ENCODE measurements at regions not wholly inside any gene's neighbourhood (a gene's known extent, or its start where the extent isn't known, plus 50 kb on each side); places are given as distances from the start of the nearest gene placed in this dataset.
A peak's percentile ranks its signal among the peaks of the same experiment; 100 is the strongest.
"Not testable (repeated sequence)": the region's sequence is repeated elsewhere in the genome, so short reads cannot be mapped to it uniquely, and the experiment has no call there.

DNA sequence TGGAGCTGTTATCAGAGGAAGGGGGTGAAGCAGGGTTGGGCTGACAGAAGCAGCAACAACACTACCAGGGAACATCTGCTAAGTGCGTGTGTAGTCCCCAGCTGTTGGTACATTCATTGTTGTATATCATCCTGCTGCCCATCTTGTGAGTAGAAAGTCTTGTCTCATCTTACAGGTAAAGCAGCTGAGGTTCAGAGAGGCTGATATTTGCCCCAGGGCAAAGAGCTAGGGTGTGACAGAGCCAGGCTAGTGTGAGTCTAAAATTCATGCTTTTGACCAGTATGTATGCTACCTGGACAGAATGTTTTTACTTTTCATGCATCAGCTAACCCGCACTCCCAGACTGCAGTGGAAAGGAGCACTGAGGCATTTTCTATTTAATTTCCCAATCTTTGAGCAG, 221.6 kb downstream of the STK31 start:
- TF ChIP-seq, protein P1, sequence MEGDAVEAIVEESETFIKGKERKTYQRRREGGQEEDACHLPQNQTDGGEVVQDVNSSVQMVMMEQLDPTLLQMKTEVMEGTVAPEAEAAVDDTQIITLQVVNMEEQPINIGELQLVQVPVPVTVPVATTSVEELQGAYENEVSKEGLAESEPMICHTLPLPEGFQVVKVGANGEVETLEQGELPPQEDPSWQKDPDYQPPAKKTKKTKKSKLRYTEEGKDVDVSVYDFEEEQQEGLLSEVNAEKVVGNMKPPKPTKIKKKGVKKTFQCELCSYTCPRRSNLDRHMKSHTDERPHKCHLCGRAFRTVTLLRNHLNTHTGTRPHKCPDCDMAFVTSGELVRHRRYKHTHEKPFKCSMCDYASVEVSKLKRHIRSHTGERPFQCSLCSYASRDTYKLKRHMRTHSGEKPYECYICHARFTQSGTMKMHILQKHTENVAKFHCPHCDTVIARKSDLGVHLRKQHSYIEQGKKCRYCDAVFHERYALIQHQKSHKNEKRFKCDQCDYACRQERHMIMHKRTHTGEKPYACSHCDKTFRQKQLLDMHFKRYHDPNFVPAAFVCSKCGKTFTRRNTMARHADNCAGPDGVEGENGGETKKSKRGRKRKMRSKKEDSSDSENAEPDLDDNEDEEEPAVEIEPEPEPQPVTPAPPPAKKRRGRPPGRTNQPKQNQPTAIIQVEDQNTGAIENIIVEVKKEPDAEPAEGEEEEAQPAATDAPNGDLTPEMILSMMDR (IDR thresholded peaks at IDR 0.05; ENCODE audit: extremely low read depth, missing control alignments): no peak
- DNase-seq (ENCODE audit: low spot score): no peak

DNA sequence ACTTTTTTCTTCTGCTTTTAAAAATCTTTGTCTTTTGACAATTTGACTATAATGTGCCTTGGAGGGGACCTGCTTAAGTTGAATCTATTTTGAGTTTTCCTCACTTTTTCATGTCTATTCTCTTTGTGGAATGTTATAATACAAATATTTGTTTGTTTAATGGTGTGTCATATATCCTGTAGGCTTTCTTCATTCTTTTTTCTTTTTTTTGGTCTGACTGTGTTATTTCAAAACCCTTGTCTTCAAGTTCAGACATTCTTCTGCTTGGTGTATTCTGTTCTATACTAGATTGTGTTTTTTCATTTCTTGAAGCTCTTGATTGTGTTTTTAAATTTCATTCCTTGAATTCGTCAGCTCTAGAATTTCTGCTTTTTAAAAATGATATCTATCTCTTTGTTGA, 228.2 kb downstream of the STK31 start:
- no peak for DNase-seq (ENCODE audit: low spot score)
- TF ChIP-seq, protein P1 (IDR thresholded peaks at IDR 0.05; ENCODE audit: extremely low read depth, missing control alignments): no peak

DNA sequence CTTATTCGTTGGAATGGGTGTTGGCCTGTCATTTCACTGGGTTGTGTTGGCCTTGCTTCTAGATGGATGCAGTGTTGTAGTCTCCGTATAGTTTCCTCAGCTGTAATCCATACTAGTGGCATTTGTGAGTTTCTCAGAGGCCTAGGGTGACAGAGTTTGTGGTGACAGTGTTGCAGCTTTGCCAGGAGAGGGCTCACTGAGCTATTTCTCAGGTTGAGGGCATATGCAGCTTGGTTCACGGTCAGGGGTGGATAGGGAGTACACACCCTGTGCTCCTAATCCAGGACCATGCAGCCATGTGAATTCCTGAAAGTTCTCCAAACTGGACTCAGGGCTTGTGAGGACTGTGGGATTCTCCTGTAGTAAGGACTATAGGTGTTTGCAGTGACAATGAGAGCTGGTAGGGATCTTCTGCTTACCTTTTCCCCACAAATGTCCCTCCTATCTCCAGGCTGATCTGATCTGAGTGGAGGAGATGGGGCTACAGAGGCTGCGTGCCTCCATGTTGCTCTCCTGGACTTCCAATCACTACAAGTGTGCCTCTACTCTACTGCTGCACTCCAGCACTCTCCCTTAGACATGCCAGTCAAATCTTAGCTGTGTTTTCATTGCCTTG, 229.0 kb downstream of the STK31 start:
- DNase-seq (ENCODE audit: low spot score): peak; percentile 24
- TF ChIP-seq, protein P1 (IDR thresholded peaks at IDR 0.05; ENCODE audit: extremely low read depth, missing control alignments): peak; percentile 16

DNA sequence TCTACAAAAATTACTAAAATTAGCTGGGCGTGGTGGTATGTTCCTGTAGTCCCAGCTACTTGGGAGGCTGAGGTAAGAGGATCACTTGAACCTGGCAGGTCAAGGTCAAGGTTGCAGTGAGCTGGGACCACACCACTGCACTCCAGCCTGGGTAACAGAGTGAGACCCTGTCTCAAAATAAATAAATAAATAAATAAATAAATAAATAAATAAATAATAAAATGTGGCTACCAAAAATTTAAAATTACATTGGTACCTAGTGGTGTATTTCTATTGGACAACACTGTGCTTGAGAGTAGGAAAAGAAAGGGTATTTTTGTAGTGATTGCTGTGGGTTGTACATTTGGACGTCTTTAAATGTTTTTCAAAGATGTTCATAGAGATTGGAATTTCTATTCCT, 229.7 kb downstream of the STK31 start:
- not testable (repeated sequence) for DNase-seq (ENCODE audit: low spot score)

DNA sequence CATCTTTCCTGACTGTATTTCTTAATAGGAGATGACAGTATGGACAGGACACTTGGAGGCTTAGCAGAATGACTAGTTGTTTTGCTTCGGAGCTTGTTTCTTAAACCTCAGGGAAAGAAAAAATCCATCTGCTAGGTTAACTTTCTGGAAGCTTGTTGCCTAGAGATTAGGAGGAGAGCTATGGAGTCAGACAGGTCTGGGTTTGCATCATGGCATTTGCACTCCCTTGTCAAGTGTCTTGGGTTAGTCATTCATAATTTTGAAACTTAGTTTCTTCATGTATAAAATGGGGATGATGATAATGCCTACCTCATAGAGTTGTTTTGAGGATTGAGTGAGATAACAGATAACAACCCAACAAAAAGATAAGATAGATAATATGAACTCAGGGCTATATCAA, 231.5 kb downstream of the STK31 start:
- no peak for DNase-seq (ENCODE audit: low spot score)
- TF ChIP-seq, protein P1 (IDR thresholded peaks at IDR 0.05; ENCODE audit: extremely low read depth, missing control alignments): no peak

DNA sequence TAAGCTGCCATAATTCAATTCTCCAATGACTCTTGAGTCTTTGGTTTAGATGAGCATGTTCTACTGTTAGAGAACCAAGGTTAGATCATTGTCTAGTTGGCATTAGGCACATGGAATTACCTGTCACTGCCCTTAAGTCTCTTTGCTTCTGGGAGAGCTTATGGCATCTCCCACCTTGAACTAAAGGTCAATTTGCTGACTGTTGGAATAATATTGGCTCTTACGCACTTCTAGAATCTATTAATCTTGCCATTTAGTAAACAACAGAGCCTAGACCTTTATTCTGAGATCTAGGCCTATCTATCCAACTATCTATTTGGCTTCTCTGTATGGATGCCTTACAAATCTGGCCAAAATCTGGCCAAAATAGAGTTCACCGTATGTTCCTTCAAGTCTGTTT, 232.0 kb downstream of the STK31 start:
- TF ChIP-seq, protein P1 (IDR thresholded peaks at IDR 0.05; ENCODE audit: extremely low read depth, missing control alignments): no peak
- DNase-seq (ENCODE audit: low spot score): no peak

DNA sequence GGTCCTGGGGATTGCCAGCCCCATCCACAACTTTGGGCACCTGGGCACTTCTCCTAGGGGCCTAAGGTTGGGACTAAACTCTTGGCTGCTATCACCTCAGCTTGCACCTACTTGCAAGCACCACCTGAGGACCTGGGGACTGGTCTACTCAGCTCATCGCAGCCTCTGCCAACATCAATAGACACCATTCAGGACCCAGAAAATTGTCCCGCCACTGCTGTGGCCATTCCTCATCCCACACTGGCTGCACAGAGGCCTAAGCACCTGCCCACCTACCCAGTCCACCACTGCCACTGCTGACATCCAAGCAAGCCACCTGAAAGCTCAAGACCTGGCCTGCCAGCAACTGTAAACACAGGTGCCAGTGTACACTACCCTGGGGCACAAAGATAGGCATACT, 234.1 kb downstream of the STK31 start:
- TF ChIP-seq, protein P1 (IDR thresholded peaks at IDR 0.05; ENCODE audit: extremely low read depth, missing control alignments): no peak
- DNase-seq (ENCODE audit: low spot score): no peak

DNA sequence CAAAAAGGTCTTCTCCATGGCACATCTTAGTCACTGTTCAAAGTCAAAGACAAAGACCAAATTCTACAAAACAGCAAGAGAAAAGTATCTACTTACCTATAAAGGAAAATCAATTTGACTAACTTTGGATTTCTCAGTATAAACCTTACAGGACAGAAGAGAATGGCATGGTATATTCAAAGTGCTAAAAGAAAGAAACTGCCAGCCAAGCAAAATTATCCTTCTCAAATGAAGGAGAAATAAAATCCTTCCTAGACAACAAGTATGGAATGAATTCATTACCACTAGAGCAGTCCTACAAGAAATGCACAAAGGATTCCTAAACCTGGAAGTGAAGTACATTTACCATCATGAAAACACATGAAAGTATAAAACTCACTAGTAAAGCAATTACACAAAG, 235.5 kb downstream of the STK31 start:
- DNase-seq (ENCODE audit: low spot score): no peak
- TF ChIP-seq, protein P1 (IDR thresholded peaks at IDR 0.05; ENCODE audit: extremely low read depth, missing control alignments): no peak

All from GM20000 (cell line).